ENCODE measurements at regions not wholly inside any gene's neighbourhood (a gene's known extent, or its start where the extent isn't known, plus 50 kb on each side); places are given as distances from the start of the nearest gene placed in this dataset.
"Not testable (repeated sequence)": the region's sequence is repeated elsewhere in the genome, so short reads cannot be mapped to it uniquely, and the experiment has no call there.

DNA sequence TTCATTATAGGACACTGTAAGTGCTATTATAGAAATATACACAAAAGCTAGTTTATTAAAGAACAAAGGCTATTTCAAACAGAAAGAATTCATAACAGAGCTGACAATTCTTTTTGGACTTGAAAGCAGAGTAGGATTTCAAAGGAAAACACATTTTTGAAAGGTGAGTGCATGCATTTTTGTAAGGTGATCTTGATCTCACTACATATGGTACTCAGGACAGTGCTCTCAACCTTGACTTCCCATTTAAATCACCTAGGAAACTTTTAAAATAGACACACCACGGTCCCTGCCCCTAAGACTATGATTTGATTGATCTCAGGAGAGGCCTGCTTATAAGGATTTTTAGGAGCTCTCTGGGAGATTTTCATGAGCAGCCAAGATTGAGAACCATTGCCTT is 1362.0 kb downstream of the CDH8 start:
- Mint-ChIP-seq H3K27ac (no peak overlapping the region), H3K27me3 (ENCODE audit: low read depth in 3 of 3) (no peaks in the 10 kb centered on the region)

DNA sequence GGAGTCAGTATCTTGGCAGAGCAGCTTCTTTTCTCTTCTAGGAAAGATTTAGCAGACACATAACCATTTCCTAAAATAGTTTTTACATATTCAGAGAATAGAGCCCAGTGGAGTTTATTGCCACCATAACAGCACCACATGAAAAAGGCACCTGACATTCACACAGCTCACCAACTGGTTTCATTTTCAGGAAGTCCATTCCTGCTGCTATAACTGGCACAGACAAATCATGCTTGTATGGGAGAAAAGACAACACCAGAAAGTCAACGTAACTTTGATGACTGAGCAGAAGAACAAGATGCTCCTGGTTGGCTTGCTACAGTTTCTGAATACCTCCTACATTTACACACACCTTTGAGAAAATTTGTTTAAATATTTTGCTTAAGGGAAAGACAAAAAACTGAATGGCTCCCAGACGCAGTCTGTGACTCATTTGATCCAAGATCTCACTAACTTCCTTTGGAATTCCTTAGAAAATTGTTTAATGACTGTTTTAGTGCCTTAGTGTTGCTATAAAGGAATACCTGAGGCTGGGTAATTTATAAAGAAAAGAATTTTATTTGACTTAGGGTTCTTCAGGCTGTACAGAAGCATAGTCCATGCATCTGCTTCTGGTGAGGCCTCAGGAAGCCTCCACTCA is 1380.6 kb downstream of the CDH8 start:
- Mint-ChIP-seq H3K27me3 (ENCODE audit: low read depth in 3 of 3) (no peaks in the 10 kb centered on the region), H3K9me3 (peaks cover 10 to 64% (median 20%) of the 10 kb centered on the region in 6 donors), H3K27ac (no peak overlapping the region)

More for the DNA sequence above, 1362.0 kb downstream of the CDH8 start:
- no peaks in the 10 kb centered on the region for H3K36me3 Mint-ChIP-seq
- H3K9me3 Mint-ChIP-seq = peaks cover 2 to 48% (median 13%) of the 10 kb centered on the region in 6 donors
- H3K4me1 Mint-ChIP-seq = no peaks in the 10 kb centered on the region
- DNase-seq = no peak
- H3K4me3 Mint-ChIP-seq = no peak overlapping the region

DNA sequence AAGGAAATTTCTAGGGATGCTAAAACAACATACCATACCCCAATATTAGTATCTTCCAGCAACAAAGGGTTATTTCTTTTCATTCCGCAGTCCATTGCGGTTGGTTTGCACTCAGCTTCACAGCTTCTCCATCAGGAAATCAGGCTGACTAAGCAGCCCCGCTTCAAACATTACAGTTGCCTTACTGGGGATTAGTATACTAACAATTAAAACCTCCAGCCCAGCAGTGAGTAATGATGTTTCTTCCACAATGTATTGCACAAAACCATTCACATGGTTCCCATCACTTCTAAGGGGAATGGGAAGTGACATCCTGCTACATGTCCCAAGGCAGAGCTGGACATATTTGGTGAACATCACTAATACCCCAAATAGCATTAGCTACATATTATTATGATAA is 1384.9 kb downstream of the CDH8 start:
- Mint-ChIP-seq H3K36me3 (no peaks in the 10 kb centered on the region), H3K4me1 (no peaks in the 10 kb centered on the region), H3K9me3 (peaks cover 8 to 42% (median 19%) of the 10 kb centered on the region in 6 donors), H3K4me3 (no peak overlapping the region), H3K27me3 (ENCODE audit: low read depth in 3 of 3) (no peaks in the 10 kb centered on the region), H3K27ac (no peak overlapping the region)
- no peak for DNase-seq

More for the DNA sequence above, 1380.6 kb downstream of the CDH8 start:
- H3K4me3 Mint-ChIP-seq = no peak overlapping the region
- H3K4me1 Mint-ChIP-seq = no peaks in the 10 kb centered on the region
- DNase-seq = no peak
- H3K36me3 Mint-ChIP-seq = no peaks in the 10 kb centered on the region

DNA sequence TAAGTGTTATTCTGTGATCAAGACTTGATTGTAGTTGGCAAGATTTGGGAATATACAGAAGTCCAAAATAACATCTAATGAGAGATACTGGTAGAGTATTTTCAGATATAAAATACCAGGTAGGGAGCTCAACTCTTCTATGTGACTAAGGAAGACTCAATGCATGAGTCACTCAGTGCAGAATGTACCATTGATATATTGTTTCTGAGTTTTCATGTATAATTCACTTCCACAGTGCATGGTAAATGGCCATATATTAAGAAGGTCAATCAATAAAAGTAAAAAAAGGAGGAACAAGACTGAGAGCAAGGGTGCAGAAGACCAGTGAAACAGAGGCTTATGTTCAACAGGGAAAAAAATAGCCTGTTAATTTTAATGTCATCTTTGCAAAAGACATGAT is 1387.9 kb downstream of the CDH8 start:
- DNase-seq = no peak
- Mint-ChIP-seq H3K36me3 (no peaks in the 10 kb centered on the region), H3K4me3 (no peak overlapping the region), H3K4me1 (no peaks in the 10 kb centered on the region), H3K27ac (no peak overlapping the region), H3K9me3 (peaks cover 10 to 44% (median 15%) of the 10 kb centered on the region in 6 donors), H3K27me3 (ENCODE audit: low read depth in 3 of 3) (no peaks in the 10 kb centered on the region)

DNA sequence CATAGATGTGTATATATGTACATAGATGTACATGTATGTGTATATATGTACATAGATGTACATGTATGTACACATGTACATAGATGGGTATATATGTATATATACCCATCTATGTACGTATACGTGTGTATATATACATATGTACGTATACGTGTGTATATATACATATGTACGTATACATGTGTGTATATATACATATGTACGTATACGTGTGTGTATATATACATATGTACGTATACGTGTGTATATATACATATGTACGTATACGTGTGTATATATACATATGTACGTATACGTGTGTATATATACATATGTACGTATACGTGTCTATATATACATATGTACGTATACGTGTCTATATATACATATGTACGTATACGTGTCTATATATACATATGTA is 1388.8 kb downstream of the CDH8 start:
- H3K36me3 Mint-ChIP-seq; H3K4me1 Mint-ChIP-seq; H3K27ac Mint-ChIP-seq; DNase-seq; H3K27me3 Mint-ChIP-seq (ENCODE audit: low read depth in 3 of 3); H3K4me3 Mint-ChIP-seq: not testable (repeated sequence)
- peaks cover 8 to 48% (median 14%) of the 10 kb centered on the region in 6 donors for H3K9me3 Mint-ChIP-seq

DNA sequence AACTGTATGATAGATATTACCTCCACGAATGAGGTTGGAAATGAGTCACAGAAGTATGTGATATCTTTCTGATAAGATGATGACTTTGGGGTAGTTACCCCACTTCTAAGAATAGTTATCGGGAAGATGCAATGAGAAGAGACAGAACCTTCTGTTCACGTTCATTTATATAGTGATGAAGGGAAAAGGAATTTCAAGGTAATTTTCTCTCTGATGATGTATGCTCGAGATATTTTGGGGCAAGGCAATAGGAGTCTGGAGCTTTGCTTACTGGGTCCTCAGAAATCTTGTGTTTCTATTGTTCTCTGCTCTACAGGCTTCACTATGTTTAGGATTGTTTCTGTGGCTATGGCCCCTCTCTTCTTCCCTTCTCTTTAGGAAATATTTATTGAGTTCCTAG is 1389.6 kb downstream of the CDH8 start:
- H3K27ac Mint-ChIP-seq = no peak overlapping the region
- H3K4me1 Mint-ChIP-seq = no peaks in the 10 kb centered on the region
- H3K27me3 Mint-ChIP-seq (ENCODE audit: low read depth in 3 of 3) = no peaks in the 10 kb centered on the region

DNA sequence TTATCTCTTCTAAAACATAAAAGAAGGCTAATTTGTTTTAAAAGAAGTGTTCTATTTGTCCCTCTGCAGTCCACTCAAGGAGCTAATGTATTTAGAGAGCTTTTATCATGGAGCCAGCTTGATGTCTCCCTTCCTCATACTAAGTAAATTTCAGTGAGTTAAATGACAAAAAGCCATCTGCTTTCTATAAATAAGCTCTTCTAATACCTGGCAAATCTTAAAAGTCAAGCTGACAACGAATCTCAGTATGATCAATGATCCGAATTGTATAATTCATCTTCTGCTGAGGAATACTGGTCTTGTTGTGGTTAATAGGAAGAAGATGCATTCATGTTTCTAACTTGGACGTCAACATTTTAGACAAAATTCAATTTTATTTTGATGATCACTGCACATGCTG is 1390.7 kb downstream of the CDH8 start:
- no peaks in the 10 kb centered on the region for H3K27me3 Mint-ChIP-seq (ENCODE audit: low read depth in 3 of 3)
- H3K9me3 Mint-ChIP-seq = peaks cover 7 to 52% (median 20%) of the 10 kb centered on the region in 6 donors
- no peak for DNase-seq
- H3K4me1 Mint-ChIP-seq = no peaks in the 10 kb centered on the region
- H3K27ac Mint-ChIP-seq = no peak overlapping the region
- H3K36me3 Mint-ChIP-seq = no peaks in the 10 kb centered on the region
- H3K4me3 Mint-ChIP-seq = no peak overlapping the region

More for the DNA sequence above, 1389.6 kb downstream of the CDH8 start:
- no peaks in the 10 kb centered on the region for H3K36me3 Mint-ChIP-seq
- no peak for DNase-seq
- peaks cover 4 to 49% (median 18%) of the 10 kb centered on the region in 6 donors for H3K9me3 Mint-ChIP-seq
- H3K4me3 Mint-ChIP-seq = no peak overlapping the region

DNA sequence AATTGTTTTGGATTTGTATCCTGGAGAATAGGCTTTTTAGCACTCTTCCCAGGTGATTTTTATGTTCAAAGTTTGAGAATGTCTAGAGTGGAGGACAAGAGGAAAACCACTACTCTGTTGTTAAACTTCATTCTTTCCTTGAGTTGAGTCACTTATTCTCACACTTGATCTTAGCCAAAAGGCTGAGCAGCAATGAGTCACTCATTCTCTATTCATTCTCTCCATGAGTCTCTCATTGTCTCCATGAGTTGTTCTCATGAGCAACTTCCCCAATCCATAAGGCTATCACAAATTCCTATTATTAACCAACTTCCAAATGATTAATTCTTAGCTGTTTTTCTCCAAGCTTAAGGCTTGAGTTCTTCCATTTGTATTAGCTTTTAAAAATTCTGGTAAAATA is 1393.3 kb downstream of the CDH8 start:
- Mint-ChIP-seq H3K9me3 (peaks cover 2 to 61% (median 23%) of the 10 kb centered on the region in 6 donors), H3K36me3 (no peaks in the 10 kb centered on the region), H3K4me1 (no peaks in the 10 kb centered on the region), H3K4me3 (no peak overlapping the region), H3K27me3 (ENCODE audit: low read depth in 3 of 3) (no peaks in the 10 kb centered on the region), H3K27ac (no peak overlapping the region)
- DNase-seq = no peak

DNA sequence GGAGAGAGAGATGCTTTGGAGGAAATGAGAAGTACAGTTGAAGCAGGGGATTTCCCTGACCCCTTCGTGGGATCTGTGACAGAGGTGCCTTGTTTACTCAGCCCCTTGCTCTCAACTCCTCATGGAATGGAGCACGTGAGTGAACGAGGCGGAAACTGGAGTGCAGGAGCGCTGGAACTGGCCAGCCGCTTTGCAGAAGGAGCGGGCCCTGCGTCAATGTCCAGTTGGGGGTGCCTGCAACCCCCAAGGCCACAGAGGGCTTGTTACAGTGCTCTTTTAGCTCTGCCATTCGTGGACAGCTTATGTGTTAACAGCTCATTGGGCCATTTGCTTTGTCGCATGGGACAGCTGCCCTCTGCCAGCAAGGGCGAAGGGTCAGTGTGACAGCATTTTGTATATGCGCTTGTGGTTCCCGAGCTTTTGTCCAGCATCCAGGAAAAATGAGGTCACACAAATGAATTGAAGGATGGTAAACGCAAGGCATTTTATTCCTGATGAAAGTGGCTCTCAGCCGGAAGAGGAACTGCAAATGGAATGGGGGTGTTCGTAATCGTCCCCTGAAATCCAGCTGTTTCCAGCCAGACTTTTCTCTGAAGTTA is 1395.1 kb downstream of the CDH8 start:
- H3K27me3 Mint-ChIP-seq (ENCODE audit: low read depth in 3 of 3) = peaks cover 0 to 2% (median 0%) of the 10 kb centered on the region in 3 donors
- H3K27ac Mint-ChIP-seq = no peak overlapping the region
- no peaks in the 10 kb centered on the region for H3K36me3 Mint-ChIP-seq
- H3K4me3 Mint-ChIP-seq = no peak overlapping the region
- DNase-seq = no peak
- H3K9me3 Mint-ChIP-seq = peaks cover 4 to 59% (median 23%) of the 10 kb centered on the region in 6 donors
- no peaks in the 10 kb centered on the region for H3K4me1 Mint-ChIP-seq

DNA sequence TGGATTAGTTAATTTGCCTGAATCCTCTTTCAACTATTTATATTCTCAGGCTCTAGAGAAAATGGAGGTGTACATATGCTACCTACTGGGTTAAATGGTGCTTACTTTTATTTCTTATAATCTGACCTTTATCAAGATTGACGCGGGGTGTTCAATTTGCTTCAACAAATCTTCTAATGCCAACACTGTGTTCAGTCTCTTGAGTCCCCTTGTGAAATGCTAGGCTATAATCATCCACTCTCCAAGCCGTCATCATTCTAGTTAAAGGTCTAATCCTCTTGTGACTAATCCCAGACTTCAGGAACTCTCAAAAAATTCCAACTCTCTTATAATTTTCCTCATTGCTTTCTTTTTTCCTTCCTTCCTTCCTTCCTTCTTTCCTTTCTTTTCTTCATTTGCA is 1396.2 kb downstream of the CDH8 start:
- peaks cover 4 to 58% (median 25%) of the 10 kb centered on the region in 6 donors for H3K9me3 Mint-ChIP-seq
- no peak overlapping the region for H3K4me3 Mint-ChIP-seq
- no peak overlapping the region for H3K27ac Mint-ChIP-seq
- DNase-seq = no peak
- peaks cover 0 to 2% (median 0%) of the 10 kb centered on the region in 3 donors for H3K27me3 Mint-ChIP-seq (ENCODE audit: low read depth in 3 of 3)
- H3K4me1 Mint-ChIP-seq = no peaks in the 10 kb centered on the region
- H3K36me3 Mint-ChIP-seq = no peaks in the 10 kb centered on the region

DNA sequence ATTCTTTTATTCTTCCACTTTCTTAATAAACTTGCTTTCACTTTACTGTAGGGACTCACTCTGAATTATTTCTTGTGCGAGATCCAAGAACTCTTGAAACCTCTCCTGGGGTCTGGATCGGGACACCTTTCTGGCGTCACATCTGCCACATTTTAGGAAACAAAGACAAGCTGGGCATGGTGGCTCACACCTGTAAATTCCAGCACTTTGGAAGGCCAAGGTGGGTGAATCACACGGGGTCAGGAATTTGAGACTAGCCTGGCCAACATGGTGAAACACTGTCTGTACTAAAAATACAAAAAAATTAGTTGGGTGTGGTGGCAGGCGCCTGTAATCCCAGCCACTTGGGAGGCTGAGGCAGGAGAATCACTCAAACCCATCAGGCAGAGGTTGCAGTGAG is 1399.6 kb downstream of the CDH8 start:
- H3K27me3 Mint-ChIP-seq (ENCODE audit: low read depth in 3 of 3); H3K27ac Mint-ChIP-seq; H3K4me3 Mint-ChIP-seq; DNase-seq; H3K4me1 Mint-ChIP-seq; H3K36me3 Mint-ChIP-seq: not testable (repeated sequence)
- H3K9me3 Mint-ChIP-seq = peaks cover 6 to 58% (median 28%) of the 10 kb centered on the region in 6 donors

DNA sequence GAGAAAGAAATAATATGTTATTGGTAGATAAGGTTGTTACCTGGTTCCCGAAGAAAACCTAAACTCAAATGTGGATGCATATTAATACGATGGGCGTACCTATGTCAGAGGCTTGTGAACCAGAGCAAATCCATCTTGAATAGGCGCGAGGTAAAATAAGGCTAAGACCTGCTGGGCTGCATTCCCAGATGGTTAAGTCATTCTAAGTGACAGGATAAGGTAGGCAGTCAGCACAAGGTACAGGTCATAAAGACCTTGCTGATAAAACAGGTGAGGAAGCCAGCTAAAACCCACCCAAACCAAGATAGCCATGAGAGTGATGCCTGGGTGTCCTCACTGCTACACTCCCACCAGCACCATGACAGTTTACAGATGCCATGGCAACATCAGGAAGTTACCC is 1400.1 kb downstream of the CDH8 start:
- Mint-ChIP-seq H3K9me3 (peaks cover 4 to 55% (median 28%) of the 10 kb centered on the region in 6 donors), H3K27me3 (ENCODE audit: low read depth in 3 of 3) (peaks cover 0 to 2% (median 0%) of the 10 kb centered on the region in 3 donors), H3K4me3 (no peak overlapping the region), H3K36me3 (no peaks in the 10 kb centered on the region), H3K27ac (no peak overlapping the region), H3K4me1 (no peaks in the 10 kb centered on the region)
- DNase-seq = no peak

DNA sequence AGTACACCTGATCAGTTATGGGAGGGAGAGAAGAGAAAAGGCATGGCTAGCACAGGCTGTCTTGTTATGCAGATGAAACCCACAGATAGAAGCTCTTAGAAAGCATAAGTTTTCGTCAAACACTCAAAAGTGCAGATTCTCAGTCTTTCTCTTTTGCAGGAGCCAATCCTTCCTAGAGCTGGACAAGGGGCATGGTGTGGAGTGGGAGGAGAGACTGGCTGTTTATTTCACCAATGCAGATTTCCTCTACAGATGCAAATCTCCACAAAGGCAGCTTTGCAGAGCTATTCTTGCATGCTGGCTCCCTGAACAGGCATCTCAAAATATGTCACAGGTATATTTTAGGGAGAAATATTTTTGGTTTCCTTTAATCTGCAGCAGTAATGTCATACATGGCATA is 1400.7 kb downstream of the CDH8 start:
- Mint-ChIP-seq H3K9me3 (peaks cover 4 to 57% (median 25%) of the 10 kb centered on the region in 6 donors), H3K4me3 (no peak overlapping the region), H3K27me3 (ENCODE audit: low read depth in 3 of 3) (peaks cover 0 to 2% (median 0%) of the 10 kb centered on the region in 3 donors), H3K36me3 (peaks cover 0 to under 1% (median 0%) of the 10 kb centered on the region in 3 donors), H3K27ac (no peak overlapping the region), H3K4me1 (no peaks in the 10 kb centered on the region)
- DNase-seq = no peak

DNA sequence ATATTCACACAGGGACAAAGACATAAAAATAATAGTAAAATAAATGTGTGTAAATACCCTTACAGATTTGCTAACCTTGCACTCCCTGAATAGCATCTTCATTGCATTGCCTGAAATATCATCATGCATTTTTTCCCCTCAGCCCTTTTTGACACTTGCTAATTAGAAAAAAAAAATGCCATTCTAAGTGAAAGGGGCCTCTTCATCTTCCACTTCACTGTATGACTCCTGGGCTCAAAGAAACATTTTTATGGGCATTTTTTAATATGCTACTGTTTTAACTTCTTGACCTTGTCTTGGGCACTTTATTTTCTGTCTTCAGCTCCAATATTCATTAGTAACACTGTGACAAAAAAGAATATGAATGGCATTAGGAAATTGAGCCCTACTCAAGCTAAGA is 1424.4 kb downstream of the CDH8 start:
- peaks cover 0 to 52% (median 29%) of the 10 kb centered on the region in 6 donors for H3K9me3 Mint-ChIP-seq
- DNase-seq = no peak
- no peak overlapping the region for H3K27ac Mint-ChIP-seq
- no peaks in the 10 kb centered on the region for H3K4me1 Mint-ChIP-seq
- peaks cover 0 to 2% (median 0%) of the 10 kb centered on the region in 3 donors for H3K27me3 Mint-ChIP-seq (ENCODE audit: low read depth in 3 of 3)
- H3K36me3 Mint-ChIP-seq = peaks cover 0 to 4% (median 0%) of the 10 kb centered on the region in 3 donors
- no peak overlapping the region for H3K4me3 Mint-ChIP-seq
